8988T (cell line): ENCODE measurements at regions not wholly inside any gene's neighbourhood (a gene's known extent, or its start where the extent isn't known, plus 50 kb on each side); places are given as distances from the start of the nearest gene placed in this dataset.

Experiments used
- DNase-seq: peaks from one replicate; pipeline ENCODE4 v3.0.0; 2011

DNA sequence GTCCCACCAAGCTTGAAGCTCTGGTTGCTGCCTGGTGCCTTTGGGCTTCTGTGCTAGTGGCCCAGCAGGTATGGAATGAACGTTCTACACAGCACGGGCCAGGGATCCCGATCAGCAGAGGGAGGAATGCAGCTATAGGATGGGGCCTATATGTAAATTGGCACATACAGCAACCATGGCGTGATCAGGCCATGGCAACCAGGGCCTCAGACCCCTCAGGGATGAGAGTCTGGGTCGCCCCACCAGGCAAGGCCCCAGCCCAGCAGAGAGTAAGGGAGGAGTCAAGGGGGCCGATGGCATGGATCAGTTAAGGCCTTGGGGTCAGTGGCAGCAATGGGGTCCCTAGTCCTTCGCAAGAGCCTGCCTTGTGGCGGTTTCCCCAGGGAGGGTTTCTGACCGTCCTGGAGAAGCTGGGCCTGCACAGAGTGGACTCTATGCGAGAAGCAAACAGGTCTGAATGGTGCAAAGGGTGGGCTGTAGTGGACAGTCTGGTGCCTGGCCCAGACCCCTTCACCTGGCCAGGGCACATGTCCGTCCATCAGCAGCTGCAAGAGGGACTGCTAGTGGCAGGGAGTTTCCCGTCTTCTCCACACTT lies 98.2 kb upstream of the SLC22A11 start:
- no peak for DNase-seq

DNA sequence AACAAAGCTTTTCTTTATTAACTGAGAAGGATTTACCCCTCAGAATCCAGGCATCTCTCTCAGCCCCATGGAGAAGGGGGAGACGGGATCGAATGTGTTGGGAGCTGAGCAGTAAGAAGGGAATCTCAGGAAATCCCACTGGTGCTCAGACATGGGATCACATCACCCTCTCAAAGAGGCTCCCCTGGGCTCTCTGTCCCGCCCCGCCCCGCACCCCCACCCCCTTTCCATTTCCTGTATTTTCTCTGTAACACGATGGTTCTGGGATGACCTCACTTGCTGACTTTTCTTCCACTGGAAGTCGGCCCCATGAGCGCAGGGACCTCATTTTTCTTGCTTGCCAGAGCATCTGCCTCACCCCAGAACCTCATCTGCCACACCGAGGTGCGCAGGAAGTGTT lies 96.7 kb upstream of the SLC22A11 start:
- no peak for DNase-seq

DNA sequence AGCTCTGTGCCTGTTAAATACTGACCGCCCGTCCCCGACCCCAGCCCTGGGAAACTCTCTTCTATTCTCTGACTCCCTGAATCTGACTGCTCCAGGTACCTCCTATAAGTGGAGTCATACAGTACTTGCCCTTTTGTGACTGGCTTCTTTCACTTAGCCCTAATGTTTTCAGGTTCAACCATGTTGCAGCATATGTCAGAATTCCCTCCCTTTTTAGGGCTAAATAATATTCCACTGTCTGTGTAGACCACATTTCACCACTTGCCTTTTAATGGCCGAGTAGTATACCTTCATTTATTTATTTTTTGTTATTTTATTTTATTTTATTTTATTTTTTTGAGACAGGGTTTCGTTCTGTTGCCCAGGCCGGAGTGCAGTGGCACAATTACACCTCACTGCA lies 96.1 kb upstream of the SLC22A11 start:
- no peak for DNase-seq

DNA sequence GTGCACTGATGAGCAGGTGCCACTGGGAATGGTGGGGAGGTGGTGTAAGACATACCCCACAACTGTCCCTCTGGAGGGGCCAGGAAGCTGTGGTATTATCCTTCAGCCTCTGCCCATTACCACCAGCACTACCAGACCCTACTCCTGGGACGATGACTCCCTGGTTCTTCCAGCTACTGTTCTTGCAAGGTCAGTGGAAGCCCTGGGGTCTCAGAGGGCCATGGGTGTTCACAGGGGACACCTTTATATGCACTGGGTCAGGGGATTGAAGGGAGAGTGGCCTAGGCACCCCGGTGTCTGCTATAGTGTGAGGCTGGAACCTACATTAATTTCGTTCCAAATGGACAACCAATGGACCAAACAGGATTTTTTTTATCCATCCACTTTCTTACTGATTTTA lies 94.7 kb upstream of the SLC22A11 start:
- no peak for DNase-seq

DNA sequence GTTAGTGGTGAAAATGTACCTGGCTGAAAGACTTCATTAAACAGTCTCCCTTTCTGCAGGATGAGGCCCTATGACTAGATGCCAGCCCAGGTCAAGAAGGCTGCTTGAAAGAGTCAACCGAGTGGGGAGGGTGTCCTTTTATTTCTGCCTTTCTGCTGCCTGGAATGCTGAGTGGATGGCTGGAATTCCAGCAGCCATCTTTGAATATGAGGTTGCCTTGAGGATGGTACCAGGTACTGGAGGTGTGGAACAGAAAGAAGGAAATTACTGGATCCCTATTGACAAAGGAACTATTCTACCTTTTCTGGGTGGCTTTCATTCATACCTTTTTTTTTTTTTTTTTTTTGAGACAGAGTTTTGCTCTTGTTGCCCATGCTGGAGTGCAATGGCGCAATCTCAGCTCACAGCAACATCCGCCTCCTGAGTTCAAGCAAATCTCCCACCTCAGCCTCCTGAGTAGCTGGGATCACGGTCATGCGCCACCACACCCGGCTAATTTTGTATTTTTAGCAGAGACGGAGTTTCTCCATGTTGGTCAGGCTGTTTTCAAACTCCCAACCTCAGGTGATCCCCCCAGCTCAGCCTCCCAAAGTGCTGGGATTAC lies 89.5 kb upstream of the SLC22A11 start:
- no peak for DNase-seq

DNA sequence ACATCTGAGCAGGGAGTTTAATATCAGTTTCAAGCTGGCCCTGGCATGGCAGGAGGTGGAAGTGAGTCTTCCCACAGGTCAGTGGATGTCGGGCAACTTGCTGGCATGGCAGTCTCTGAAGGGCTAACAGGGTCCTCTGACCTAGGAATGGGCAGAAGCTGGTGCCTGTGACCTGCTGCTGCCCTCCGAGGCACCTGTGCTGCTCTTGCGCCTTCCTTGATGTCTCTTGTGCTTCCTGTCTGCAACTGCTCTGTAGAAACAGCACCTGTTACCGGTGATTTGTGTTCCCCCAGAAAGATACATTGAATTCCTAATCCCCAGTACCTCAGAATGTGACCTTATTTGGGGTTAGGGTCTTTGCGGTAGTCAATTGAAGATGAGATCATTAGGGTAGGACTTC lies 86.5 kb upstream of the SLC22A11 start:
- DNase-seq: no peak

DNA sequence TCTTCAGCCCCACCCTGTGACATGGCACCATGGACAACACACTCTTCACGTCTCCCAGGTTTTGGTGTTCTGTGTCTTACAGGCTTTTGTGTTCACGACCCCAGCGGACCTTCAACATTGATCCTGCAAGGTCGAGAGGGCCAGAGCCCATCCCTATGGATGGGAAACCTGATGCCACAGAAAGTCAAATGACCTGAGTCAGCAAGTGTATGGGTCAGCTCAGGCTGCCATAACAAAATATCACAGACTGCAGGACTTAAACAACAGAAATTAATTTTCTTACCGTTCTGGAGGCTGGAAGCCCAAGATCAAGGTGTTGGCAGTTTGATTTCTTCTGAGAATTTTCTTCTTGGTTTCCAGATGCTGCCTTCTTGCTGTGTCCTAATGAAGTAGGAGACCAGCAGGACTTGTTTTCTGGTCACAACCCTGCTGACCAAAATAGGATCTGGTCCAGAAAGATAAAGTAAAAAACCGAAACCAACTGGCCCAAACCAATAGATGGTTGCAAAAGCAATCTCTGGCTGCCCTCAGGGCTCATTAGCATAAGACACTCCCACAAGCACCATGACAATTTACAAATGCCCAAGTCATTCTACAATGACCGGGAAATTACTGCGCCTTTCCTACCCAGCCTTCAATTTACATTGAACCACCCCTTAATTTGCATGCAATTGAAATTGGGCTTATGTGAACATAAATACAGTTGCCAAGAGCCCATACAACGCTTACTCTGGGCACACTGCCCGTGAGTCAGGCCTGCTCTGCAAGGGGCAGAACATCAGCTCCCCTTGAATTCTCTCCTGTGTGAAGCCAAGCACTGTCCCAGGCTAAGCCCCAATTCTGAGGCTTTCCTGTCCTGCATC lies 82.9 kb upstream of the SLC22A11 start:
- DNase-seq: no peak

DNA sequence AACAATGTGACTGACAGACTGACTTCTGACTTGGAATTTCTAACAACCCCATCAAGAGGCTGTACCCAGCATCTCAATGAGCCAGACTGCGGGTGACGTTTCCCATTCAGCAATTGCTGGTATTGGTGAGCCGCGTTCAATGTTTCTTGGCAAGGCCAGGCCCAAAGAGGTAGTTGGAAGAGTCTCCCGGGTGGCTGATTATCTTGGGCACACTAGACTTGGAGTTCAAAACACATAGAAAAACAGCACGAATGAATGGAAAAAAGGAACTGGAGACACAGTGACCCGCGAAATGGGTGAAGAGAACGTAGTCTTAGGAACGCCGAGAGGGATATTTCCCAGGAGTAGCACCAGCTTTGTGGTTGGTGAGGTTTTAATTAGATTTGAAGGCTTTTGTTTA lies 81.1 kb upstream of the SLC22A11 start:
- DNase-seq: no peak

DNA sequence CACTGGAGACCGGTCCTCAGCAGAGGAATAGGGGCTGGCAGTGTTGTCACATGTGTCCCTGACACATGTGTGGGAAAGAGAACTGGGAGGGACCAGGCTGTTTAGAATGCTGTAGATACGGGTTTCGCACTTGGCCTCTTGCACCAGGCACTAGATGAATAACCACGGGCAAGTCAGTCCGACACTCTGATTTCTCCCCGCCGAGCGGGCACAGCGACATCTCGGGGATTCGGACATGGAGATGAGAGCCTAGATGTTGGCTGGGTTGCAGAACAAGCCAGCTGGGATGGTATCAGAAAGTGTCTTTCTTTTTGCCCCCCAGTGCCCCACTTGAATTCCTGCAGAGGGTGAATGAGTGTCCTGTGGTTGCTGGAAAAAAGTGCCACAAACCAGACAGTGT lies 80.6 kb upstream of the SLC22A11 start:
- no peak for DNase-seq

DNA sequence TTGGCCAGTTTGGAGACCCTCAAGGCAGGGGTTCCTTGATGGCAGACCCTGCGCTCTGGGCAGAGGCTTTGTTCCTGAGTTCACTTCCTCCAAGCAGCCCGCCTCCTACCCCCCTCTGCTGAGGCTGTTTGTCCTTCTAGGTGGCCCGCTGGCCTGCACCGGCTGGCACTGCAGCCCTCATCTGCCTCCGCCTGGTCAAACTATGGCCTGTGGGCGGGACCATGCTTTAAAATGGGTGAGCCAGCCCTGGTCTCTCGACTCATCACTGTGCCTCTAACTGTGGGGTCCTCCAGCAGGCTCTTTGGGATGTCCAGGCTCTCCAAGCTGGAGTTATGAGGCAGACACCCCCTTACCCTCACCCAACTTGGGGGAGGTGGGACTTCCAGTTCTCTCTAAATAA lies 78.9 kb upstream of the SLC22A11 start:
- DNase-seq: no peak

DNA sequence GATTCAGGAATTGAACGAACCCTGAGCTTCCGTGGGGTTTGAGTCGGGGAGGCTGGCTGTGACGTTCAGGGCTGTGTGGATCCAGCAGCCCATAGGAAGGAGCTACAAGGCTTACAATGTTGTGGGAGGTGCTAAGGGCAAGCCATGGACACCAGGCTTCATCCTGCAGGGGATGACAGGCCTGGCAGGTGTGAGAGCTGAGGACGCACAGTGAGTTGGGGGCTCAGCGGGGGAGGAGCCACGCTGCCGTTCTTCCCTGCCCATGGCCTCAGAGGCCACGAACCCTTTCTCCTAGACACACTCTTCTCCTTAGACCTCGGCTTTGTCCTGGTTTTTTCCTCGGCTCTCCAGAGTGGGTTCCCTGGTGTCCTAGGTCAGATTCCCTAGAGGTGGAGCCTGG lies 78.1 kb upstream of the SLC22A11 start:
- DNase-seq: no peak

DNA sequence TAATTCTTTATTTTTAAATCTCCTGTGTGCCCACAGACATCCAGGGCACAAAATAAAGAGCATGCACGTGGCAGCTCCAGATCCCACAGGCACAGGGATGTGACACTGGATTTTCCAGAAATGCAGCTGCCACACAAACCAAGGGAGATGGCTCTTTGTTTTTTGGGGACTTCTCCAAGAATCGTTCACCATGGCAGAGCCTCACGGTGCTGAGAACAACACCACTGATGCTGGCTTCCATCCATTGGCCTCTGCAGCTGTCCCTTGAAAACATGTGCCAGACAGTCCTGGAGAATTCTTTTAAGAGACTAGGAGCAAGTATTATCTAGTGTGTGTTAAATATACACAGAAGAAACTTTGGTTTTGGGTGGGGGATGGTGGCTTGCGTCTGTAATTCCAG lies 73.2 kb upstream of the SLC22A11 start:
- DNase-seq: no peak

DNA sequence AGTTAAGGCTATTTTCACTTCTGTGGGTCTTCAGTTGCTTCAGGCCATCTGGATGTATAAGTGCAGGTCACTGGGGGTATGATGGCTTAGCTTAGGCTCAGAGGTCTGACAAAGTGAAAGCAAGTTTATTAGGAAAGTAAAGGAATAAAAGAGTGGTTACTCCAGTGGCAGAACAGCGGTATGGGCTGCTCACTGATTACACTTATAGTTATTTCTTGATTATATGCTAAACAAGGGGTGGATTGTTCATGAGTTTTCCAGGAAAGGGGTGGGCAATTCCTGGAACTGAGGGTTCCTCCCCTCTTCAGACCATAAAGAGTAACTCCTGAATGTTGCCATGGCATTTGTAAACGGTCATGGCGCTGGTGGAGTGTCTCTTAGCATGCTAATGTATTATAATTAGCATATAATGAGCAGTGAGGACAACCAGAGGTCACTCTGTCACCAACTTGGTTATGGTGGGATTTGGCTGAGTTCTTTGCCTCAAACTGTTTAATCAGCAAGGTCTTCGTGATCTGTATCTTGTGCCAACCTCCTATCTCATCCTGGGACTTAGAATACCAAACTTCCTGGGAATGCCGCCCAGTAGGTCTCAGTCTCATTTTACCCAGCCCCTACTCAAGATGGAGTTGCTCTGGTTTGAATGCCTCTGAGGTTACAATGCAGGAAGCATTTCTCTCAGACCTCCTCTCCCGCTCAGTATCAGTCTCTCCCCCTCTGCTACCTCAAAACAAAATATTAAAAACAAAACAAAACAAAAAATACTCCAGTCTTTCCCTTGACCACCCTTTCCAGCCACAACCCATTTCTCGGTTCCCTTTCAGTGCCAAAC lies 71.3 kb upstream of the SLC22A11 start:
- no peak for DNase-seq

DNA sequence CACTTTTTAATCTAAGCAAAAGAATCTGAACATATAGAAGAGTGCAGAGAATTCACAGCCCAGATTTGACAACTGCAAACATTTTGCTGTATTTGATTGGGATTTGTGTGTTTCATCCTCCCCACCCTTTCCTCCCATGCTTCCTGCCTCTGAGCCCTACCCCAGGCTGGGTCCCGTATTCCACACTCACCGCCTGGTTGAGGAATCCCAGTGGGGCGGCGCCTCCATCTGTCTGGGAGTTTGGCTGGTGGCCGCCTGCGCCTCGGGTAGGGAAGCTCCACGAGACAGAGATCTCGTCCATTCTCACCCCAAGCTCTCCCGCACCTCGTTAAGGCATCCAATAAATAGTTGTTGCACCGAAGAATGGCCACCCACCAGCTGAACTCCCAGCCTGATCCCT lies 70.7 kb upstream of the SLC22A11 start:
- DNase-seq: no peak

DNA sequence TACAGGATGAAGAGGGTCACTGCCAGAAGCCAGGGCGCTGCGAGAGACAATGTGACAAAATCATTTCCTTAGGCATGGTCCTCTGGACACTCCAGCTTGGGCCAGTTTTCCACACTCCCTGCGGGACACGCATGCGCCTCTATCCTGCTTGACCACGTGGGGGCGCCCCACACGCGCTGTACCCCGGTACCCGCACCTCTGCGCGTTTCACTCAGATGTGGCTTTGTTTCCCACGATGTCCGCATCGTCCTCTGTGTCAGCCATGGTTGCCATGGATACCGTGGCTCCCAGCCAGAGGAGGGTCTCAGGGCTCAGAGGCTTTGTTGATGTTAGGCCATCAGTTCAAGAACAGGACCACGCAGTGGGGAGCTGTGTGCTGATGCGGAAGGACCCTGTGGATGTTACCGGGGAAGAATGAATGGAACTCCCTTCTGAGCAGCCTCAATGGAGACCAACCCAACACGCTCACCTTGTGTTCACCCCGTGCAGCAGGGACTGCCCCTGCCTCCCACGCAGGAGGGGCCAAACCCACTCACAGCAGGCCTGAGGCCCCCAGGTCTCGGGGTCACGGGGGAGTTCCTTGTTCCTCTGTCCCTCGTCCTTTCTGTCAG lies 65.8 kb upstream of the SLC22A11 start:
- DNase-seq: peak; percentile 80

DNA sequence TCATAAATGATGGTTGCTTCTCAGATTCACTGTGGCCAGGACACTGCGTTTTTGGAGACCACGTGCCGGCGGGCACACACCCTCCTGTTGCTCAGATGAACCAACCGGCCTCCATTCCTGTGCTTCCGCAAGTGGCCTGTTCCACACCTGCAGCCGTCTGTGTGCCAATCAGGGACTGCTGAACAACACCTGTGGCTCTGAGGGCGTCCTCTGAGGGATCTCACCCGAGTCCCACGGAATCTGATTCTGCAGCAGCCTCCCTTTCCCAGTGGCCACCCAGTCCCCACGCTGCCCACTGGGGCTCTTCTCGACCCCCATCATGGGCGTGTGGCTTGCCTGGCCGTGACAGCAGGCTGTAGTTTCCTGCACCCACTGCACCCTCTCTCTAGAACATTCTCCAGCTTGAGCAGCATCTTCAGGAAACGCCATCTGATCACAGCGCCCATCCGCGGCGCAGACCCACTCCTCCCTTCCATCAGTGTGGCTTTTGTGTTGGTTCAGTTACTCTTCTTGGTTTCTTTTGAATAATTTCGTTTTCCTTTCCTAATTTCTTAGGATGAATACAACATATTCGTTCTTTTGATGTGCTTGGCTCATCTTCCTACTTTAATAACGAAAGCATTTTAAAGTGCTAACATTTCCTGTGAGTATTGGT lies 65.1 kb upstream of the SLC22A11 start:
- no peak for DNase-seq

DNA sequence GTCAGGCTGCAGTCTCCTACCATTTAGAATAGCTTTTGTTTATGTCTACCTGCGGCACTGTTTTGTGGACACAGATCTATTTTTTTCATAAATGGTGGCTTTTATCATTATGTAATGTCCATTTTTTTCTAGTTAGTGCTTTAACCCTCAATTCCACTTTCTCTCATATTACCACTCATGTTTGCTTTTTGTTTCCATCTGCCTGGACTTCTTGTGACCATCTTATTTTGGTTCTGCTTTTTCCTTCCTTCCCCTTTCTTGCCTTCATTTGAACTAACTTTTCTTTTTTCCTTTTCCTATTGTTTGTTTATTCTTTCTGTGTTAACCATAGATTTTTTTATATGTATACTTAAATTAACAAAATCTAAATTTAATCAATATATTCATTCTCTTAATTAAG lies 63.2 kb upstream of the SLC22A11 start:
- no peak for DNase-seq

DNA sequence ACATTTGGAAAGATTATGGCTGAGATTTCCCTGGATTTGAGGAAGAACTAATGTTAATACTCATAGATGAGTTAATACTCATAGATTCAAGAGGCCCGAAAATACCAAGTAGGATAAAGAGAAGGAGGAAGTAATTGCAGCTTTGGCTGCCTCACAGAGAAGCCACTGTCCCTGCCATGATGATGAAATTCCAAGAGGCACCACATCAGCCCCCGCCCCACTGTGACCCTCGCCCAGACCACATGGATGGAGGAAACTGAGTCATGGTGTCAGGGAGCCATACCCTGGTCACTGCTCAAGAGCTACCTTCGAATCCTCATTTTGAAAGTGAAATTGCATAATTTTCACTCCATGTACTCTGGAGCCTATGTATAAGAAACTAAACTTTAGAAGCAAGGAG lies 57.6 kb upstream of the SLC22A11 start:
- DNase-seq: no peak

DNA sequence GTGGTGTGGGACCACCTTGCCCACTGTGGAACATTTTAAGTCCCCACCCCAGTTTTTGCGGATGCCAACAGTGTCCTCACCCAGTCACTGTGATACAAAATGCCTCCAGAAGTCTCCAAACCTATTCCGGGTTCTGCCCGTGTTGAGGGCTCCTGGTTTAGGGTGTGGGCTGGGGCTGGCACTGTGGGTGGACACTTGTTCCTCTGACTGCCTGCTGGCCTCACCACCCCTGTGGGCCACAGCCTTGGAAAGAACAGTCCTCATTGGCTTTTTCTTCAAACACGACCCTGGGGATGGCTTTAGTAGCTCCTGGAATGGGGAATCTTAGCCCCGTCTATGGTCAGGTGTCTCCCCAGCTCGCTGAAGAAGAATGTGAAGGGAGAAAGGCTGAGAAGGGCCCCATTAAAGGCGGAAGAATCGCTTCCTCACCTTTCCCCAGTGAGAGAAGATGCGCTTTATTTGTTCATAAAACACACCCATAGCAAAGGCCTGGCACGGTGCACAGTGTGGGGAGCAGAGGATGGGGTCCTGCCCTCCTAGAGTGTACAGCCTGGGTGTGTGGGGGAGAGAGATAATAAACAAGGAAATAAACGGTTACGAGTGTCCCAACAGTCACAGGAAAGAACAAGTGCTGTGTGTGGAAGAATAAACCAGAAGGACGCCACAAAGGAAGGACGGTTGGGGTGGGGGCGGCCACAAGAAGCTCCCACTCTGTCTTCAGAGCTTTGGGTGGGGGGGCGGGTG lies 56.3 kb upstream of the SLC22A11 start:
- no peak for DNase-seq

DNA sequence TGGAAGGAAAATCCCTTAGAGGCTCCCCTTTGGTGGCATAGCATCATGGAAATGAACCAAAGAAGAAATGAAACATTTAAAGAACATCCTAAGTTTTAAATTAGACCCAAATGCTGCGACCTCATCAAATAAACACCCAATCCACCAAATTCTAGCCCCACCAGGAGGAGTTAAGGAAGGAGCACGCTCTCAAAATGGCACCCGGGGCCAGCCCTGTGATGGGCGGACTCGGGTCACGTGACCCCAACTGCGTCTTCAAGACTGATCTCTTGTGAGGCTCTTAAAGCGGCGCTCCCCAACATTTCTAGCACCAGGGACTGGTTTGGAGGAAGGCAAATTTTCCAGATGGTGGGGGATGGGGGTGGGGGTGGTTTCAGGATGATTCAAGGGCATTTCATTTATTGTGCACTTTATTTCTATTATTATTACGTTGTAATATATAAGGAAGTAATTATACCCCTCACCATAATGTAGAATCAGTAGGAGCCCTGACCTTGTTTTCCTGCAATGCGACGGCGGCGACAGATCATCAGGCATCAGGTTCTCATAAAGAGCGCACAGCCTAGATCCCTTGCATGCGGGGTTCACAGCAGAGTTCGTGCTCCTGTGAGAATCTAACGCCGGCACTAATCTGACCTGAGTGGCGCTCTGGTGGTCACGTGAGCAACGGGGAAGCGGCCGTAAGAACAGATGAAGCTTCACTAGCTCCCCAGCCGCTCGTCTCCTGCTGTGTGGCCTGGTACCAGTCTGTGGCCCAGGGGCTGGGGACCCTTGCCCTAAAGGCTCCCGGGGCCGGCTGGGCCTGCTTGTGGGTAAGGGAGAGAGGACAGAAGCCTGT lies 55.3 kb upstream of the SLC22A11 start:
- DNase-seq: no peak
